Thoracic aorta (tissue), 2 donors: ENCODE measurements at regions not wholly inside any gene's neighbourhood (a gene's known extent, or its start where the extent isn't known, plus 50 kb on each side); places are given as distances from the start of the nearest gene placed in this dataset.
"Not testable (repeated sequence)": the region's sequence is repeated elsewhere in the genome, so short reads cannot be mapped to it uniquely, and the experiment has no call there.

Experiments used
- ATAC-seq: fragments of 150-250 bp; one replicate; pipeline ENCODE4 v1.8.0; 2017; ENCODE audit warnings: low read depth; ENCODE audit not compliant: insufficient number of reproducible peaks, low FRiP score
- DNase-seq: peaks from one replicate; pipeline ENCODE4 v3.0.0-alpha.2; 2020; ENCODE audit warnings: low spot score
- H3K27ac ChIP-seq, 2 donors: fragments of 200-600 bp; sonication (generic); 1 replicate in 1 of 2; 2 replicates in 1 of 2; pipeline ENCODE4 v1.5.1; 2016; ENCODE audit warnings: mild to moderate bottlenecking in 2 of 2, moderate library complexity in 2 of 2
- H3K27me3 ChIP-seq: fragments of 200-600 bp; sonication (generic); replicated peaks from 2 replicates; pipeline ENCODE4 v1.6.0; 2016; ENCODE audit warnings: mild to moderate bottlenecking; ENCODE audit not compliant: insufficient read depth
- H3K36me3 ChIP-seq: fragments of 200-600 bp; sonication (generic); one replicate; pipeline ENCODE4 v1.5.1; 2016
- H3K4me1 ChIP-seq, 2 donors: fragments of 200-600 bp; sonication (generic); 1 replicate in 1 of 2; 2 replicates in 1 of 2; pipeline versions ENCODE4 v1.5.1 to v1.6.0; 2016; ENCODE audit warnings: low read depth in 2 of 2, mild to moderate bottlenecking in 1 of 2; ENCODE audit not compliant: control insufficient read depth in 1 of 2
- H3K4me3 ChIP-seq: fragments of 200-600 bp; sonication (generic); 2 replicates; pipeline ENCODE4 v1.5.1; 2016; ENCODE audit warnings: mild to moderate bottlenecking
- H3K9me3 ChIP-seq: fragments of 200-600 bp; sonication (generic); 2 replicates; pipeline ENCODE4 v1.5.1; 2016
- TF ChIP-seq, protein P1 (sequence below): fragments of 200-600 bp; sonication (generic); IDR thresholded peaks from one replicate; pipeline ENCODE4 v1.5.1; 2019; ENCODE audit warnings: antibody characterized with exemption

DNA sequence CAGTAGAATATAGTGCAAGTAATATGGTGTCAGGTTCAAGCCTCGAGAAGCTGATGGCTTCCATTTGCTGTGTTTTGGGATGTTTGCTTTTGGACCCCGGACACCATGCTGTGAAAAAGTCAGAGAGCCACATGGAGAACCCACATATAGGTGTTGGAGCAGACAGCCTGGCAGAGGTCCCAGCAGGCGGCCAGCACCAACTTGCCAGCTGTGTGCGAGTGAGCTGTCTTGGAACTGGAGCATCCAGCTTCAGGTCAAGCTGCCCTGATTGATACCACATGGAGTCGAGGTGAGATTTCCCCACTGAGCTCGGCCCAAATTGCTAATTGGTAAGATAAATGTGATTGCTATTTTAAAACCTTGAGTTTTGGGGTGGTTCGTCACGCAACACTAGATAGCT is 185.7 kb upstream of the TBL1XR1 start:
- DNase-seq (no peak), ATAC-seq (no peak)
- Histone ChIP-seq H3K4me3 (no peak overlapping the region), H3K27ac (no peak overlapping the region), H3K36me3 (no peaks in the 10 kb centered on the region), H3K9me3 (peaks cover 5% of the 10 kb centered on the region), H3K4me1 (no peaks in the 10 kb centered on the region), H3K27me3 (no peaks in the 10 kb centered on the region)
- TF ChIP-seq, protein P1, sequence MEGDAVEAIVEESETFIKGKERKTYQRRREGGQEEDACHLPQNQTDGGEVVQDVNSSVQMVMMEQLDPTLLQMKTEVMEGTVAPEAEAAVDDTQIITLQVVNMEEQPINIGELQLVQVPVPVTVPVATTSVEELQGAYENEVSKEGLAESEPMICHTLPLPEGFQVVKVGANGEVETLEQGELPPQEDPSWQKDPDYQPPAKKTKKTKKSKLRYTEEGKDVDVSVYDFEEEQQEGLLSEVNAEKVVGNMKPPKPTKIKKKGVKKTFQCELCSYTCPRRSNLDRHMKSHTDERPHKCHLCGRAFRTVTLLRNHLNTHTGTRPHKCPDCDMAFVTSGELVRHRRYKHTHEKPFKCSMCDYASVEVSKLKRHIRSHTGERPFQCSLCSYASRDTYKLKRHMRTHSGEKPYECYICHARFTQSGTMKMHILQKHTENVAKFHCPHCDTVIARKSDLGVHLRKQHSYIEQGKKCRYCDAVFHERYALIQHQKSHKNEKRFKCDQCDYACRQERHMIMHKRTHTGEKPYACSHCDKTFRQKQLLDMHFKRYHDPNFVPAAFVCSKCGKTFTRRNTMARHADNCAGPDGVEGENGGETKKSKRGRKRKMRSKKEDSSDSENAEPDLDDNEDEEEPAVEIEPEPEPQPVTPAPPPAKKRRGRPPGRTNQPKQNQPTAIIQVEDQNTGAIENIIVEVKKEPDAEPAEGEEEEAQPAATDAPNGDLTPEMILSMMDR, result no peak

GRCh38 chr3:177385186-177385585 is 187.9 kb upstream of the TBL1XR1 start:
- H3K27me3 ChIP-seq, result no peaks in the 10 kb centered on the region
- H3K27ac ChIP-seq, result no peak overlapping the region
- H3K9me3 ChIP-seq, result peaks cover 5% of the 10 kb centered on the region
- no peak for ATAC-seq
- TF ChIP-seq, protein P1, result no peak
- no peak for DNase-seq
- H3K4me1 ChIP-seq, result no peaks in the 10 kb centered on the region
- no peaks in the 10 kb centered on the region for H3K36me3 ChIP-seq
- H3K4me3 ChIP-seq, result no peak overlapping the region

DNA sequence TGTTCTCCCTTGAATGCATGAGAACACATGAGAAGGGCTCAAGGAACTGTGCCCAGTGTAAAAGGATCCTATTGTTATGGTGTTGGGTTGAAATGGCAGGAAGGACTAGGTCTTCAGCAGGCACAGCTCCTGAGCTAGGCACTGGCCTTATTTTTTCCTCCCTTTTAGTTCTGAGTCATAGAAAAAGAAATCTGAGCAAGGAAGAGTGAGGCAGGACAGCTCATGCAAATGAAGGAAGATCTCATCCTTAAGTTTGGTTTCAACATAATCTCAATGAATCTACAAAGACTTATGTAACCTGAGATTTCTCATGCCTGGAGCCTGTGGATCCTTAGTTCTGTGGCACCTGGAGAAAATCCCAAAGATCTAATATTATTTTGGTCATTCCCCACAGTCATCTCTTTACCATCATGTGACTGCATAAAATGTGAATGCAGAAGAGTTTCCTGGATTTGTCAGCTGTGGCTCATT is 188.6 kb upstream of the TBL1XR1 start:
- TF ChIP-seq, protein P1, result no peak
- Histone ChIP-seq H3K4me3 (no peak overlapping the region), H3K27me3 (no peaks in the 10 kb centered on the region), H3K4me1 (no peaks in the 10 kb centered on the region), H3K9me3 (peaks cover 2% of the 10 kb centered on the region), H3K36me3 (no peaks in the 10 kb centered on the region), H3K27ac (no peak overlapping the region)
- no peak for DNase-seq
- ATAC-seq, result no peak

GRCh38 chr3:177388209-177388608 is 190.9 kb upstream of the TBL1XR1 start:
- Histone ChIP-seq H3K4me1 (no peaks in the 10 kb centered on the region), H3K27me3 (no peaks in the 10 kb centered on the region), H3K27ac (no peak overlapping the region), H3K9me3 (no peaks in the 10 kb centered on the region), H3K36me3 (no peaks in the 10 kb centered on the region), H3K4me3 (no peak overlapping the region)
- DNase-seq (no peak), ATAC-seq (no peak)
- TF ChIP-seq, protein P1, result no peak

DNA sequence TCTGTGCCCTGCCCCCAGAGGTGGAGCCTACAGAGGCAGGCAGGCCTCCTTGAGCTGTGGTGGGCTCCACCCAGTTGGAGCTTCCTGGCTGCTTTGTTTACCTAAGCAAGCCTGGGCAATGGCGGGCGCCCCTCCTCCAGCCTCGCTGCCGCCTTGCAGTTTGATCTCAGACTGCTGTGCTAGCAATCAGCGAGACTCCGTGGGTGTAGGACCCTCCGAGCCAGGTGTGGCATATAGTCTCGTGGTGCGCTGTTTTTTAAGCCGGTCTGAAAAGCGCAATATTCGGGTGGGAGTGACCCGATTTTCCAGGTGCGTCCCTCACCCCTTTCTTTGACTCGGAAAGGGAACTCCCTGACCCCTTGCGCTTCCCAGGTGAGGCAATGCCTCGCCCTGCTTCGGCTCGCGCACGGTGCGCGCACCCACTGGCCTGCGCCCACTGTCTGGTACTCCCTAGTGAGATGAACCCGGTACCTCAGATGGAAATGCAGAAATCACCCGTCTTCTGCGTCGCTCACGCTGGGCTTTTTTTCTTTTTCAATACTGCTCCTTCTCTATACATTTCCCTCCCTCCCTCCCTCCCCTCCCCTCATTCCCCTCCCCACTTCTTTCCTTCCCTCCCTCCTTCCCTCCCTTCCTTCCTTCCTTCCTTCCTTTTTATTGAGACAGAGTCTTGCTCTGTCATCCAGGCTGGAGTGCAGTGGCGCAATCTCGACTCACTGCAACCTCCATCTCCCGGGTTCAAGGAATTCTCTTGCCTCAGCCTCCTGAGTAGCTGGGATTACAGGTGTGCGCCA is 197.1 kb upstream of the TBL1XR1 start:
- H3K4me1 ChIP-seq, H3K27me3 ChIP-seq, DNase-seq, ATAC-seq, H3K9me3 ChIP-seq, H3K4me3 ChIP-seq, H3K27ac ChIP-seq, H3K36me3 ChIP-seq: not testable (repeated sequence)

- H3K4me3 ChIP-seq, result no peak overlapping the region
- H3K4me1 ChIP-seq, result no peaks in the 10 kb centered on the region
- no peaks in the 10 kb centered on the region for H3K27me3 ChIP-seq
- ATAC-seq (no peak), DNase-seq (no peak)
- no peak overlapping the region for H3K27ac ChIP-seq
- no peaks in the 10 kb centered on the region for H3K36me3 ChIP-seq
- H3K9me3 ChIP-seq, result no peaks in the 10 kb centered on the region
- TF ChIP-seq, protein P1, result no peak
Observed at GRCh38 chr3:177396733-177397132, 199.5 kb upstream of the TBL1XR1 start.
